SU-DHL-6 (cell line): ENCODE measurements at regions not wholly inside any gene's neighbourhood (a gene's known extent, or its start where the extent isn't known, plus 50 kb on each side); places are given as distances from the start of the nearest gene placed in this dataset.

ENCODE experiments used
- CTCF ChIP-seq: fragments of 200-600 bp; sonication (generic); IDR thresholded peaks from one replicate; pipeline ENCODE4 v1.5.1; 2017; ENCODE audit warnings: antibody characterized with exemption, mild to moderate bottlenecking, low read length, moderate library complexity; ENCODE audit not compliant: insufficient read depth, poor library complexity, severe bottlenecking
- EZH2phosphoT487 ChIP-seq: fragments of 200-600 bp; sonication (generic), shearing (Covaris generic); conservative IDR thresholded peaks from 2 replicates; pipeline ENCODE4 v1.6.1; 2018; ENCODE audit warnings: mild to moderate bottlenecking, antibody characterized with exemption, low read length, moderate library complexity, mixed read lengths

GRCh38 chr1:164971921-164972415, 384.5 kb downstream of the LMX1A start:
- TF ChIP-seq CTCF (no peak), EZH2phosphoT487 (no peak)
